Mesenteric fat pad (tissue), 1 donor: ENCODE measurements at regions not wholly inside any gene's neighbourhood (a gene's known extent, or its start where the extent isn't known, plus 50 kb on each side); places are given as distances from the start of the nearest gene placed in this dataset.
"Not testable (repeated sequence)": the region's sequence is repeated elsewhere in the genome, so short reads cannot be mapped to it uniquely, and the experiment has no call there.

Experiments used
- DNase-seq: peaks from one replicate; pipeline ENCODE4 v3.0.0-alpha.2; 2020; ENCODE audit warnings: low spot score
- donor health status: DM: yes; HTN: yes; CAD: no.

GRCh38 chr7:131961054-131961680, 404.7 kb upstream of the PODXL start:
- DNase-seq: no peak

GRCh38 chr7:131959106-131959812, 402.8 kb upstream of the PODXL start:
- no peak for DNase-seq

GRCh38 chr7:131957338-131958020, 401.1 kb upstream of the PODXL start:
- no peak for DNase-seq

- DNase-seq: no peak
These were observed 400.4 kb upstream of the PODXL start for GRCh38 chr7:131956864-131957263.

GRCh38 chr7:131955679-131956078, 399.3 kb upstream of the PODXL start:
- no peak for DNase-seq

- no peak for DNase-seq
These were observed 396.8 kb upstream of the PODXL start for GRCh38 chr7:131953184-131953583.

- DNase-seq: no peak
These were observed 395.9 kb upstream of the PODXL start for GRCh38 chr7:131952365-131952764.

- no peak for DNase-seq
These were observed 394.3 kb upstream of the PODXL start for GRCh38 chr7:131950758-131951157.

- DNase-seq: peak; percentile 69
These were observed 393.2 kb upstream of the PODXL start for GRCh38 chr7:131949659-131950058.

- peak; percentile 47 for DNase-seq
These were observed 392.1 kb upstream of the PODXL start for GRCh38 chr7:131948434-131949053.

- DNase-seq: no peak
These were observed 391.2 kb upstream of the PODXL start for GRCh38 chr7:131947661-131948060.

GRCh38 chr7:131945957-131946544, 389.6 kb upstream of the PODXL start:
- no peak for DNase-seq

- no peak for DNase-seq
These were observed 389.0 kb upstream of the PODXL start for GRCh38 chr7:131945313-131945911.

GRCh38 chr7:131944556-131945069, 388.2 kb upstream of the PODXL start:
- DNase-seq: no peak

- DNase-seq: no peak
These were observed 387.2 kb upstream of the PODXL start for GRCh38 chr7:131943646-131944045.

GRCh38 chr7:131943211-131943610, 386.8 kb upstream of the PODXL start:
- DNase-seq: no peak

GRCh38 chr7:131942287-131943150, 386.1 kb upstream of the PODXL start:
- DNase-seq: no peak

GRCh38 chr7:131941291-131941690, 384.9 kb upstream of the PODXL start:
- DNase-seq: no peak

GRCh38 chr7:131940621-131941165, 384.3 kb upstream of the PODXL start:
- no peak for DNase-seq

- not testable (repeated sequence) for DNase-seq
These were observed 382.4 kb upstream of the PODXL start for GRCh38 chr7:131938788-131939187.
